DMS79 treated with DMSO at 0.1 percent for 48 hours (cell line): ENCODE measurements at regions not wholly inside any gene's neighbourhood (a gene's known extent, or its start where the extent isn't known, plus 50 kb on each side); places are given as distances from the start of the nearest gene placed in this dataset.

Source experiments
- DNase-seq: peaks from one replicate; lab custom pipeline; 2025; lab: John Stamatoyannopoulos, UW

GRCh38 chr4:137200322-137200721, 332.0 kb downstream of the PCDH18 start:
- no peak for DNase-seq

GRCh38 chr4:137198791-137199190, 333.5 kb downstream of the PCDH18 start:
- DNase-seq, result no peak

- no peak for DNase-seq
Measured at GRCh38 chr4:137194670-137195069, 337.6 kb downstream of the PCDH18 start.

GRCh38 chr4:137193564-137193963, 338.7 kb downstream of the PCDH18 start:
- DNase-seq, result no peak

- no peak for DNase-seq
Measured at GRCh38 chr4:137181293-137181899, 350.9 kb downstream of the PCDH18 start.

- DNase-seq, result no peak
Measured at GRCh38 chr4:137180349-137180748, 351.9 kb downstream of the PCDH18 start.

- no peak for DNase-seq
Measured at GRCh38 chr4:137156807-137157206, 375.5 kb downstream of the PCDH18 start.

GRCh38 chr4:137156054-137156453, 376.2 kb downstream of the PCDH18 start:
- DNase-seq, result no peak

GRCh38 chr4:137131201-137131600, 401.1 kb downstream of the PCDH18 start:
- DNase-seq, result no peak

- DNase-seq, result no peak
Measured at GRCh38 chr4:137129845-137130244, 402.4 kb downstream of the PCDH18 start.

- no peak for DNase-seq
Measured at GRCh38 chr4:137129441-137129840, 402.9 kb downstream of the PCDH18 start.

GRCh38 chr4:137125011-137125410, 407.3 kb downstream of the PCDH18 start:
- DNase-seq, result peak; percentile 0

- peak; percentile 50 for DNase-seq
Measured at GRCh38 chr4:137124278-137124932, 407.9 kb downstream of the PCDH18 start.

GRCh38 chr4:137122876-137123275, 409.4 kb downstream of the PCDH18 start:
- no peak for DNase-seq

GRCh38 chr4:137116144-137116543, 416.1 kb downstream of the PCDH18 start:
- no peak for DNase-seq

- no peak for DNase-seq
Measured at GRCh38 chr4:137106733-137107132, 425.6 kb downstream of the PCDH18 start.

- DNase-seq, result no peak
Measured at GRCh38 chr4:137106287-137106686, 426.0 kb downstream of the PCDH18 start.

GRCh38 chr4:137090951-137091350, 441.3 kb downstream of the PCDH18 start:
- DNase-seq, result no peak

- no peak for DNase-seq
Measured at GRCh38 chr4:137083571-137084135, 448.6 kb downstream of the PCDH18 start.

- DNase-seq, result no peak
Measured at GRCh38 chr4:137082061-137082460, 450.2 kb downstream of the PCDH18 start.

- no peak for DNase-seq
Measured at GRCh38 chr4:137076908-137077307, 455.4 kb downstream of the PCDH18 start.

- no peak for DNase-seq
Measured at GRCh38 chr4:137075586-137075985, 456.7 kb downstream of the PCDH18 start.

GRCh38 chr4:137070614-137071013, 461.7 kb downstream of the PCDH18 start:
- no peak for DNase-seq

- no peak for DNase-seq
Measured at GRCh38 chr4:137069473-137069872, 462.8 kb downstream of the PCDH18 start.
